ENCODE measurements at regions not wholly inside any gene's neighbourhood (a gene's known extent, or its start where the extent isn't known, plus 50 kb on each side); places are given as distances from the start of the nearest gene placed in this dataset.

- TF ChIP-seq, protein P1, sequence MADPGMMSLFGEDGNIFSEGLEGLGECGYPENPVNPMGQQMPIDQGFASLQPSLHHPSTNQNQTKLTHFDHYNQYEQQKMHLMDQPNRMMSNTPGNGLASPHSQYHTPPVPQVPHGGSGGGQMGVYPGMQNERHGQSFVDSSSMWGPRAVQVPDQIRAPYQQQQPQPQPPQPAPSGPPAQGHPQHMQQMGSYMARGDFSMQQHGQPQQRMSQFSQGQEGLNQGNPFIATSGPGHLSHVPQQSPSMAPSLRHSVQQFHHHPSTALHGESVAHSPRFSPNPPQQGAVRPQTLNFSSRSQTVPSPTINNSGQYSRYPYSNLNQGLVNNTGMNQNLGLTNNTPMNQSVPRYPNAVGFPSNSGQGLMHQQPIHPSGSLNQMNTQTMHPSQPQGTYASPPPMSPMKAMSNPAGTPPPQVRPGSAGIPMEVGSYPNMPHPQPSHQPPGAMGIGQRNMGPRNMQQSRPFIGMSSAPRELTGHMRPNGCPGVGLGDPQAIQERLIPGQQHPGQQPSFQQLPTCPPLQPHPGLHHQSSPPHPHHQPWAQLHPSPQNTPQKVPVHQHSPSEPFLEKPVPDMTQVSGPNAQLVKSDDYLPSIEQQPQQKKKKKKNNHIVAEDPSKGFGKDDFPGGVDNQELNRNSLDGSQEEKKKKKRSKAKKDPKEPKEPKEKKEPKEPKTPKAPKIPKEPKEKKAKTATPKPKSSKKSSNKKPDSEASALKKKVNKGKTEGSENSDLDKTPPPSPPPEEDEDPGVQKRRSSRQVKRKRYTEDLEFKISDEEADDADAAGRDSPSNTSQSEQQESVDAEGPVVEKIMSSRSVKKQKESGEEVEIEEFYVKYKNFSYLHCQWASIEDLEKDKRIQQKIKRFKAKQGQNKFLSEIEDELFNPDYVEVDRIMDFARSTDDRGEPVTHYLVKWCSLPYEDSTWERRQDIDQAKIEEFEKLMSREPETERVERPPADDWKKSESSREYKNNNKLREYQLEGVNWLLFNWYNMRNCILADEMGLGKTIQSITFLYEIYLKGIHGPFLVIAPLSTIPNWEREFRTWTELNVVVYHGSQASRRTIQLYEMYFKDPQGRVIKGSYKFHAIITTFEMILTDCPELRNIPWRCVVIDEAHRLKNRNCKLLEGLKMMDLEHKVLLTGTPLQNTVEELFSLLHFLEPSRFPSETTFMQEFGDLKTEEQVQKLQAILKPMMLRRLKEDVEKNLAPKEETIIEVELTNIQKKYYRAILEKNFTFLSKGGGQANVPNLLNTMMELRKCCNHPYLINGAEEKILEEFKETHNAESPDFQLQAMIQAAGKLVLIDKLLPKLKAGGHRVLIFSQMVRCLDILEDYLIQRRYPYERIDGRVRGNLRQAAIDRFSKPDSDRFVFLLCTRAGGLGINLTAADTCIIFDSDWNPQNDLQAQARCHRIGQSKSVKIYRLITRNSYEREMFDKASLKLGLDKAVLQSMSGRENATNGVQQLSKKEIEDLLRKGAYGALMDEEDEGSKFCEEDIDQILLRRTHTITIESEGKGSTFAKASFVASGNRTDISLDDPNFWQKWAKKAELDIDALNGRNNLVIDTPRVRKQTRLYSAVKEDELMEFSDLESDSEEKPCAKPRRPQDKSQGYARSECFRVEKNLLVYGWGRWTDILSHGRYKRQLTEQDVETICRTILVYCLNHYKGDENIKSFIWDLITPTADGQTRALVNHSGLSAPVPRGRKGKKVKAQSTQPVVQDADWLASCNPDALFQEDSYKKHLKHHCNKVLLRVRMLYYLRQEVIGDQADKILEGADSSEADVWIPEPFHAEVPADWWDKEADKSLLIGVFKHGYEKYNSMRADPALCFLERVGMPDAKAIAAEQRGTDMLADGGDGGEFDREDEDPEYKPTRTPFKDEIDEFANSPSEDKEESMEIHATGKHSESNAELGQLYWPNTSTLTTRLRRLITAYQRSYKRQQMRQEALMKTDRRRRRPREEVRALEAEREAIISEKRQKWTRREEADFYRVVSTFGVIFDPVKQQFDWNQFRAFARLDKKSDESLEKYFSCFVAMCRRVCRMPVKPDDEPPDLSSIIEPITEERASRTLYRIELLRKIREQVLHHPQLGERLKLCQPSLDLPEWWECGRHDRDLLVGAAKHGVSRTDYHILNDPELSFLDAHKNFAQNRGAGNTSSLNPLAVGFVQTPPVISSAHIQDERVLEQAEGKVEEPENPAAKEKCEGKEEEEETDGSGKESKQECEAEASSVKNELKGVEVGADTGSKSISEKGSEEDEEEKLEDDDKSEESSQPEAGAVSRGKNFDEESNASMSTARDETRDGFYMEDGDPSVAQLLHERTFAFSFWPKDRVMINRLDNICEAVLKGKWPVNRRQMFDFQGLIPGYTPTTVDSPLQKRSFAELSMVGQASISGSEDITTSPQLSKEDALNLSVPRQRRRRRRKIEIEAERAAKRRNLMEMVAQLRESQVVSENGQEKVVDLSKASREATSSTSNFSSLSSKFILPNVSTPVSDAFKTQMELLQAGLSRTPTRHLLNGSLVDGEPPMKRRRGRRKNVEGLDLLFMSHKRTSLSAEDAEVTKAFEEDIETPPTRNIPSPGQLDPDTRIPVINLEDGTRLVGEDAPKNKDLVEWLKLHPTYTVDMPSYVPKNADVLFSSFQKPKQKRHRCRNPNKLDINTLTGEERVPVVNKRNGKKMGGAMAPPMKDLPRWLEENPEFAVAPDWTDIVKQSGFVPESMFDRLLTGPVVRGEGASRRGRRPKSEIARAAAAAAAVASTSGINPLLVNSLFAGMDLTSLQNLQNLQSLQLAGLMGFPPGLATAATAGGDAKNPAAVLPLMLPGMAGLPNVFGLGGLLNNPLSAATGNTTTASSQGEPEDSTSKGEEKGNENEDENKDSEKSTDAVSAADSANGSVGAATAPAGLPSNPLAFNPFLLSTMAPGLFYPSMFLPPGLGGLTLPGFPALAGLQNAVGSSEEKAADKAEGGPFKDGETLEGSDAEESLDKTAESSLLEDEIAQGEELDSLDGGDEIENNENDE (IDR thresholded peaks at IDR 0.05; ENCODE audit: insufficient replicate concordance, low read length), result no peak
Measured at GRCh38 chr12:62191491-62192179, 68.6 kb upstream of the USP15 start (continued).
